Raji (cell line): ENCODE measurements at regions not wholly inside any gene's neighbourhood (a gene's known extent, or its start where the extent isn't known, plus 50 kb on each side); places are given as distances from the start of the nearest gene placed in this dataset.

Experiments used
- POLR2A ChIP-seq: IDR thresholded peaks from 2 replicates; pipeline ENCODE4 v1.6.1; 2011; ENCODE audit warnings: low read depth, low read length, control low read depth; ENCODE audit not compliant: insufficient read depth

- no peak for TF ChIP-seq POLR2A
Measured at GRCh38 chr14:34058510-34058909, 107.6 kb upstream of the EGLN3 start.

DNA sequence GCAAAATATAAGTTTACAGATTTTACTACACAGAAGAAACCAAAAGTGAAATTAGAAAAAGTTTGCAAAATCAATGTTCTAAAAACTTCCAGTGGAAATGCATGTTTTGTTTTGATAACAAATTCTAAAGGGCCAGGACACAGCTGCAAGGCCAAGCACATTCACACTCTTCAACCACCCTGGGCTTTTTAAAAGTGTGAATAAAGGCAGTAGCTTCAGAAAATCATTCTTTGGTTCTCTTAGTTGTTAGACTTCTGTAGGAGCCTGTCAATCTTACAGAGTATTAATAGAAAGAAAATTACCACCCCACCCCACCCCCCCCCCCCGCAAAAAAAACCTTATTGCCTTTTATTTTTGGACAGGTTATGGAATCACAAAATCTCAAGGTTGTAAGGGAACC lies 105.2 kb upstream of the EGLN3 start:
- TF ChIP-seq POLR2A: no peak

DNA sequence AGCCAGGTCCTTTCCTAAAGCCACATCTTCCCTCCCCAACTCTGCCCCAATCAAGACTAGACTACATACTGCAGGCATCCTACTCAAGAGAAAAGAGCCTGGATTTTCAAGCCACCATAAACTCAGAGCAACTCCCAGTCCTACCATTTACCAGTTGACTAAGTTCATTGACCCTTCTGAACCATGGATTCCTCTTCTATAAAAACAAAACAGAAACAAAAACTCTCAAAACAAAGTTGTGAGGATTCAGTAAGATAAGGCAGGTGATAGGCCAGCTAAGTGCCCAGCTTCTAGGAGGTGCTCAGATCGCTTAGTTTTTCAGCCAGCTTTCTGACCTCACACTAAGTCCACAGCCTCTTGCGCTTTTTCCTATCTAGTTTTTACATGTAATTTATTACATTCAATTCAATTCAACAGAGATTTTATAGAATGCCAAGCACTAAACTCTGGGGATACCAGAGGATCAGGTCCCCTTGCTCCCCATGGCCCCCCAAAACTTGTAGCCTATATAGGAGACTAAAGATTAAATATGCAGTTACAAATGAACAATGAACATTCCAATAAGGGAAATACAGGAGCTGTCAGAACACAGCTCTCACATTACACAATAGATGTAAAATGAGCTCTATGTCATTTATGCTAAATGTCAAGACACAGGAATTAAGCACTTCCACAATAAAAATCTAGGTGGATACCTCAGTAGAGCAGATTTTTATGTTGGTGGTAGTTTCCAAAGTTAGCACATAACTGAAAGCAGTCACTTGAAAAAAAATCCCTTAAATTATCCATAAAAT lies 104.5 kb upstream of the EGLN3 start:
- TF ChIP-seq POLR2A: no peak

GRCh38 chr14:34053666-34054065 lies 102.8 kb upstream of the EGLN3 start:
- no peak for TF ChIP-seq POLR2A

DNA sequence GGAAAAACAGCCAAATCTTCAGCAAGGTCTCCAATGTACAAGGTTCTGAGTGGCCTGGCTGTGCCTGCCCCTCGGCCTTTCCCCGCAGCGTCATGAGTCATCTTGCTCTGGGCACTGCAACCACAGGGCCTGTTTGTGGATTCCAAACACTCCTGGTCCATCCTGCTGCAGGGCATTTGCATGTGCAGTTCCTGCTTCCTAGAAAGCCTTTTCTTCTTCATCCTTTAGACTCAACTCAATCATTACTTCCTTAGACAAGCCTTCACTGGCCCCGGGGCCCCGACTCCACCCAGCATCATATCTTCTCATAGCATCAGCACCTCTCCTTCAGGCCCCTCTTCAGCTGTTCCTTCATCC lies 101.8 kb upstream of the EGLN3 start:
- no peak for TF ChIP-seq POLR2A

DNA sequence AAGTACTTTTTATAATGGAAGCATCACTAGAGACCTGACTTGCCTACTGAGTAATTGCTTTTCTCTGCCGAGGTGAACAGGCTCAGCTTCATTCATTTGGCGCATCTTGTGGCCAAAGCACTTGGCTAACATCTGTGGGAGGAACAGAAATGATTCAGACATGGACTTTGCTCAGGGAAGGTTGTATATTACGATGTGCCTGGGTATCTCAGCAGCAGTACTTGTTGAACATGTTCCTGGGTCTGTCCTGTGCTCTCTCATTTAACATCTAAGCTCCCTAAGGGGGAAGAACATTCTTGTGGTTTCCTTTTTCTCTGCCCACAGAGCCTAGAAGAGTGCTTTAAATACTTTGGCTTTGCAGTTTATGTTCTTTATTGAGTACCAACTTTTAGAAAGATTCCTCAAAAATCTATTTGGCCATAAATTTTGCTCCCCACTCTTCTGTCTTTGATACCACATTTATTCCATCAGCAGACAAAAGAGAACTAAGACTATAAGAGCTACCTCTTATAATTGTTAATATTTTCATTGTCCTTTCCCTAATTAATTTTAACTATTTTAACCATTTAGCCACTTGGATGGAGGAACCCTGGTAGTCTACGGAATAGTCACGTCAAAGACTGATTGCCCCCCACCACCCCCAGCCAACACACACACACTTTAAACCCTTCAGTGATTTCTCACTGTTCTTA lies 101.2 kb upstream of the EGLN3 start:
- TF ChIP-seq POLR2A: no peak

DNA sequence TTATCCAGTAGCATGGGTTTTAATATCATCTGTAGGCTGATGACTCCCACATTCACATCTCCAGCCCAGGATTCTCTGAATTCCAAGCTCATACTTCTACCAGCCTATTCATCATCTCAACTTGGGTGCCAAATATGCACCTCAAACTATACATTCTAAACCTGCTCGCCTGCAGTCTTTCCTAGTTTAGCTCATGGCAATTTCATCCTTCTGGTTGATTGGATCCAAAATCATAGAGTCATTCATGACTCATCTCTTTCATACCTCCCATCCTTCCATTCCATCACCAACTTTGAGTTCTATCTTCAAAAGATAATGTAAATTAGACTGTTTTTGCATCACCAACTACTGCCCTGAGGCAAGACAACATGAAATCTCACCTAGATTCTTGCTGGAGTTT lies 99.7 kb upstream of the EGLN3 start:
- no peak for TF ChIP-seq POLR2A

DNA sequence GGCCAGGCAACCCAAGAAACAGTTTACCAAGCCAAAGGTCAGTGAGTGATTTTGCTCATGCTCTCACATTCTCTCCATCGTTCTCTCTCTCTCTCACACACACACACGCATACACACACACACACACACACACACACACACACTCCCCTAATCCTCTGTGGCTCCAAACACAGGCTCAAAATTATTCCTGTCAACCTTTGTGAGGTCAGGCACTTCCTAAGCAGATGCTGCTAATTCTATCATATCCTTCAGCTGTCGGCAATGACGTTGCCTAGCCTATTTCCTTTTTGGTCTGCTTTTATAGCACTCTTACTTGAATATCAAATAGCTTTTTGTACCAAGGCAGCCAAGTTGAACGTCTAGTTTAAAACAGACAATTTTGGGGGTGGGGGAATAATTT lies 98.9 kb upstream of the EGLN3 start:
- TF ChIP-seq POLR2A: no peak

- no peak for TF ChIP-seq POLR2A
Measured at GRCh38 chr14:34046799-34047520, 96.1 kb upstream of the EGLN3 start.

DNA sequence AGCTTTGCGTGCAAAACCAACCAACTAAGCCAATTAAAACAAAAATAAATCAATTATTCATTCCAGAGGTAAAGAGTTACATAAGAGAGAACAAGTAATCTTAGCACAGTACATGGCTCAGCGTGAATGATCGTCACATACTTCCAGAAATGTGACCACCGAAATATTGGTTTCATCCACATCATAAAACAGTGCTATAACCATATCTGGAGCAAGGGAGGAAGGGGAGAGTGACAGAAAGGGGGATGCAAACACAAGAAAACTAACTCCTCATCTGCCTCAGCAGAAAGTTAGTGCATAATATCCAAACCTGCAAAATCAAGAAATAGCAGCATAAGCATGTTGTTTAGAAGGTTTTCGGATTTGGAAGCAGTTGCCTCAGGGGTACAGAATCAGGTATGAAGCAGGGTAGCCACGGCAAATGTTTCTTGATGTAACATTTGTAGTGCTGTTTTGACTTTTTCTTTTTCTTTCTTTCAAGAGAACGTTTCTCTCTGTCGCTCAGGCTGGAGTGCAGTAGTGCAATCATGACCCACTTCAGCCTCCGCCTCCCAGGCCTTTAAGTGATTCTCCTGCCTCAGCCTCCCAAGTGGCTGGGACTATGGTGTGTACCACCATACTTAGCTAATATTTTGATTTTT lies 93.9 kb upstream of the EGLN3 start:
- TF ChIP-seq POLR2A: no peak

DNA sequence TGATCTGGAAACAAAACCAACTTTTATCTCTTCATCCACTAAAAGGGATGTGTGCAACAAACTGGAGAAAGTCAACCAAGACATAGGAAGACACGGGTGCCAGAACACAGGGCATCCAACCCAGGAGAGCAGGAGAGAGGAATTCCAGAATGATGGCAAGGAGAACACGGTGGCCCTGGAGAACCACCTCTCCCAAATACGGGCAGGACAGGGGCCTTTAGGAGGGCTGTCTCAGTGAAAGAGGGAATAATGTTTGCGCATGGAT lies 93.4 kb upstream of the EGLN3 start:
- TF ChIP-seq POLR2A: no peak

DNA sequence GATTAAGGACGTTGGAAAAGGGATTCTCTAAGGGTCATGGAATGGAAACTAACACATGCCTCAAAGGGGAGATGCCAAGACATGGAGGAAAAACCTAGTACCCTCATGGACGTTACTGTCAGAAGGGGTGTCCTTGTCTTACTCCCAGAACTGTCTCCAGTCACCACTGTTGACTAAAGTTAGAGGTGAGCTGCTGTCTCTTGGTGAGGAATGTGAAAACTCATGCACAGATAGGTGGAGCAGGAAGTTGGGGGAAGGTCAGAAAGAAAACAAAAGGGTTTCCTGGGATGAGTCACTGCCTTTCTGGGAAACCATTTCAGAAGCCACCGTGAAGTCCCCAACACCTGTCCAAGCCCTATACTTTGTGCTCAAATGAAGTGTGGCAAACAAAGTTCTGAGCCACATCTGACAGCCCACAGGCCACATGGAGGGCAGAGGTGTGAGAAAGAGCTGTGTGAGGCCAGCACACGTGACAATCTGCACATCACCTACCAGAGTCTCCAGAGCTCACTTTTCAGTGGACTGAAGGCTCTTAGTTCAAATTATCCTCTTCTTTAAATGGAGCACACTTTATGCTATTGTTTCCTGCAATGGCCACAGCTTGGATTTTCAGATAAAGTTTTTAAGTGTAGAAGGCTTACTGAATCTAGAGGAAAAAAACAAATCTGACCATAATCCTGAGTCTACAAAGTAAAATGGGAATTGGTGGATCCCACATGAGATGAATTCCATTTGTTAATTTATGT lies 92.9 kb upstream of the EGLN3 start:
- TF ChIP-seq POLR2A: no peak

DNA sequence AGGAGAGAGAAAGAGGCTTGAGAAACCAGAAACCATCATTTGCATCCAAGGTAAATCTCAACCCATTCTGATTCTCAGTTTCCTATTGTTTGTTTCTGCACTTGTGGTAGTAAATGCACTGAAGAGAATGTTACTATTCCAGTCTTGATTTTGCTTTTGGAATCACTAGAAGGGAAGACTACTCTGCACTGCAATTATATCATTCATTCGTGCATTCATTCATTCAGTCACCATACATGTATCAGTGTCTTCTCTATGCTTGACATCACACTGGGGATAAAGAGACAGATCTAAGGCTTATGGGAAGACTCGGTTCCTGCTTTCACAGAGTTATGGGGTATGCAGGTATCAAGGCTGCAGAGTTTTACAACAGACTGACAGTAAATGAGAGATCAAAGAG lies 90.3 kb upstream of the EGLN3 start:
- no peak for TF ChIP-seq POLR2A

DNA sequence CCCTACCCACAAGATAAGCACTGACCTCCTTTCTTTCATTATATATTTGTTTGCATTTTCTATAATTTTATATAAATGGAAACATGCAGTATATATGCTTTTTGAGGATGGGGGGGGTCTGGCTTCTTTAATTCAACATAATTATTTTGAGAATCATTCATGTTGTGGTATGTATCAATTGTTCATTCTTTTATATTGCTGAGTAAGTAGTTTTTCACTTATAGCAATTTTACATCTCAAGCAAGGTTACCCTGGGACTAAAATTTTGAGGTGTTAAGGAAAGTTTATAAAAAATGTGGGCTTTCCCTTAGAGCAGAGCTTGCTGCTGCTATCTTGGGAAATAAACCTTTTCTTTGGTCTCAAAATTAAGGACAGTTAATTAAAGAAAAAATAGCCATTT lies 89.9 kb upstream of the EGLN3 start:
- no peak for TF ChIP-seq POLR2A

DNA sequence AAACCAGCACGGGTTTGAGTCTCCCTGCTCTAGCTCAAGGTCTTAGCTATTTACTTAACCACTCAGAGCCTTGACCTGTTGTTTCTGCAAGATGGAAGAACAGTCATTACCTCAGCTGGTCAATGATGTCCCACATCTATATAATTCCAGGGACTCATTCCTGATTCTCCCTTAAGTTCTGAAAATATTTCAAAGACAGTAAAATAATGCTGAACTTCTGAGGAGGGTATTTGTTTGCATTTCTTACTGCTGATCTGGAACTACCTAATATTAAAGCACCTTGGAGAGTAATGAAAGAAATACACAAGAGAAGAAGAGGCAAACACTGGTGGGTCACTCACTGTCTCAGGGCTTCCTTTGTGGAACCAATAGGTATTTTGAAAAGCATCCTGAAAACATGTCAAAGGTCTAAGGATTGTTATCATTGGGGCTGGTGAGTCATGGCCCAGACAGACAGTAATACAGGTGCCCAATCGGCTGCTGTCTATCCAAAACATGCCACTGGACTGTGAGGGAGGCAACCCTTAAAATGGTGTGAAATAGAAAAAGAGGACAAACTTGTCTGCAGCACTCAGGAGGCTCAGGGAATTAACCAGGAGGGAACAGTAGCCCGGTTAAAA lies 88.7 kb upstream of the EGLN3 start:
- no peak for TF ChIP-seq POLR2A
